ENCODE measurements at regions not wholly inside any gene's neighbourhood (a gene's known extent, or its start where the extent isn't known, plus 50 kb on each side); places are given as distances from the start of the nearest gene placed in this dataset.

- DNase-seq (ENCODE audit: low read depth in 1 of 2, low spot score in 1 of 2), result no peak
Observed at GRCh38 chr2:16080071-16080470, 139.7 kb downstream of the MYCN start.

- no peak for DNase-seq (ENCODE audit: low read depth in 1 of 2, low spot score in 1 of 2)
Observed at GRCh38 chr2:16079637-16080036, 139.3 kb downstream of the MYCN start.

GRCh38 chr2:16077601-16078000 lies 137.3 kb downstream of the MYCN start:
- DNase-seq (ENCODE audit: low read depth in 1 of 2, low spot score in 1 of 2), result no peak

DNA sequence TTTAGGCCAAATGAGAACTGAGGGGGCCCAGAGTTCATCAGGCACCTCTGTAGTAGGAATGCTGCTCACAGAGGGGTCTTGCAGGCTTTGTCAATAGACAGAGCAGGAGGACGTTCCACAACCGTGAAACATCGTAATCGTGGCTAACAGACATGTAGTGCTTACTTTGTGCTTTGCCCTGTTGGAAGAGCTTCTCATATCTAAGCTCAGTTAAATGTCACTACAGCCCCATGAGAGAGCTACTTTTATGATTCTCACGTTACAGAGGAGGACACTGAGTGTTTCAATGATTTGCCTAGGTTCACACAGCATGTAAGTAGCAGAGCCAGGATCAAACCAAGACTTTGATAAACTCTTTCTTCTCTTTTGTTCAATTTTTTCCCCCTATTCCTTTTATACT lies 136.6 kb downstream of the MYCN start:
- no peak for DNase-seq (ENCODE audit: low read depth in 1 of 2, low spot score in 1 of 2)

DNA sequence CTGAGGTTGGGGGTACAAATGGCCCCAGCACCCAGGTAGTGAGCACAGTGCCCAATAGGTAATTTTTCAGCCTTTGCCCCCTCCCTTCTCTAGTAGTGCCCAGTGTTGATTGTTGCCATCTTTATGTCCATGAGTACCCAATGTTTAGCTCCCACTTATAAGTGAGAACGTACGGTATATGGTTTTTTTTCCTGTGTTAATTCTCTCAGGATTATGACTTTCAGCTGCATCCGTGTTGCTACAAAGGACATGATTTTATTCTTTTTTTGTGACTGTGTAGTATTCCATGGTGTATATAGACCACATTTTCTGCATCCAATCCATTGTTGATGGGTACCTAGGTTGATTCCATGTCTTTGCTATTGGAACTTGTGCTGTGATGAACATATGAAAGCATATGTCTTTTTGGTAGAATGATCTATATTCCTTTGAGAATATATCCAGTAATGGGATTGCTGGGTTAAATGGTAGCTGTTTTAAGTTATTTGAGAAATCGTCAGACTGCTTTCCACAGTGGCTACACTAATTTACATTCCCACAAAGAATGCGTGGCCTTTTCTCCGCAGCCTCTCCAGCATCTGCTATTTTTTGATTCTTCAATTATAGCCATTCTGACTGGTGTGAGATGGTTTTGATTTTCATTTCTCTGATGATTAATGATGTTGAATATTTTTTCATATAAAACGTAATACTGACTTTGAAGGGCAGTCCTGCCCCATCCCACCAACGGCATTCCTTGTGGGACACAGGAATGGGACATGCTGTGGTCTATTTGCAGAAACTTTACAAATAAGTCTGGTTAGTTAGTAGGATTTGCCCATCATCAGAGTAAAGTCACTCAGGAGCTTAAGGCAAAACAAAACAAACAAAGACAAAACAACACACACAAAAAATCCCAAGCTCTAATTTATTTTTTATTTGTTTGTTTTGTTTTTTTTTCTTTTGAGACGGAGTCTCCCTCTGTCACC lies 135.0 kb downstream of the MYCN start:
- no peak for DNase-seq (ENCODE audit: low read depth in 1 of 2, low spot score in 1 of 2)

DNA sequence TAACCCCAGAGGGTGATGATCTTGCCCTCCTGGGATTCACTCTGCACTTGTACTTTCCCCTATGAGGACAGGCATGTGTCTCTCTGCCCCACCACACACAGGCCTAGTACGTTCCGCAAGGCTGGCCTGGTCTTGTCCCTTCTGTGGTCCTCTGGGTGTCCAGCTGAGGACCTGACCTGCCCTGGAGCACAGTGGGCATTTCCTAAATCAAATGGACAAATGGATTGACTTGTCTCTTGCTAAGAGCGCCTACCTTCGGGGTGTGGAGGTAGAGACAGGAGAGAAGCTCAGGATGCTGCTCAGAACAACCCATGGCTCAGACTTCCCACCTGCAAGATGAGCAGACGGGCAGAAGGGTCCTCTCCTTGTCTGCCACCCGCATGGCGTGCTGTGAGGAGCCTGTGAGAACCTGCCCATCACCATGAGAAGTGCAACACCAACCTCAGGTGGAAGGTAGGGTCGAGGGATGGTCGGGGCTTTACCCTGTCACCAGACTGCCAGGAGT lies 133.6 kb downstream of the MYCN start:
- DNase-seq (ENCODE audit: low read depth in 1 of 2, low spot score in 1 of 2), result no peak

GRCh38 chr2:16073471-16073870 lies 133.1 kb downstream of the MYCN start:
- DNase-seq (ENCODE audit: low read depth in 1 of 2, low spot score in 1 of 2), result no peak

- no peak for DNase-seq (ENCODE audit: low read depth in 1 of 2, low spot score in 1 of 2)
Observed at GRCh38 chr2:16072638-16073290, 132.4 kb downstream of the MYCN start.

DNA sequence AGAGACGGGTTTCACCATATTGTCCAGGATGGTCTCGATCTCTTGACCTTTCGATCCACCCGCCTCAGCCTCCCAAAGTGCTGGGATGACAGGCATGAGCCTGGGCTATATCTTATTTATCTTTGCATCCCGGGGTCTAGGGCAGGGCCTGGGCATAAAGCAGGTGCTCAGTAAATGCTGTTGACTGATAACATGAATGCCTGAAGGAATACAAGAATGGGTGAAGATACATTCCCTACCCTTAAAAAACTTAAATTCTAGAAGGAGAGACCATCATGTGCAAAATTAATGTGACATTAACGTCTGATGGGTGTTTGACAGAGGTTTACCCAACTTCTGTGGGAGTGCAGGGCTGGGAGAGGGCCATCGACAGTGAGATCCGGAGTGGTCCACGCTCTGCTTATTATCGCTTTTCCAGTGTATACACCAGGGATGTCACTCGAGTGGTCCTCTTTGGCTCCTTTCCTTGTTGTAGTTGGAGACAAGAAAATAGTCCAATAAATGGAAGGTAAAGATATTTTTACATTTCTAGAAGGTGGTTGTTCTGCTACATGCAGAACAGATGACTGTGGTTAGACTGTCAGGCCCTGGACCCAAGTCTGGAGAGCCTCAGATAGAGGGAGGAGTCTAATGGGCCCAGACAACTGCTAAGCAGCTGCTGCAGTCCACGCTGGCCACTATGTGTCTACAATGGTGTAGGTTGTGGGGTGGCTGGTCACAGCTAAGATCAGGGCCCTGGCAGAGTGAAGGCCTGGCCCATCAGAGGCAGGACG lies 131.7 kb downstream of the MYCN start:
- DNase-seq (ENCODE audit: low read depth in 1 of 2, low spot score in 1 of 2), result no peak

GRCh38 chr2:16071039-16071864 lies 130.9 kb downstream of the MYCN start:
- DNase-seq (ENCODE audit: low read depth in 1 of 2, low spot score in 1 of 2), result no peak

DNA sequence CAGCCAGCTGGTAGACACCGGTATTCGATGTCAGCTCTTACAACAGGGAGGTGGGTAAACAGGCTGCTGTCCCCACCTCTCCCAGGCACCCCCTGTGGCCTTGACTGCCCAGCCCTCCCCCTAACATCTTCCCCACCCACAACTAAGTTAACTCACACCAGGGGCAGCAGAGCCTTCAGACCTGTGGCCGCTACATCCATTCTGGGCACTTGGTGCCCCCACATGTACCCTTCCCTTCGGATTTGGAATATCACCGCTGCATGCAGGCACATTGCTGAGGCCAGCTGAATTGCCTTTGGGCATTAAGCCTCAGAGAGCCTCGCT lies 130.3 kb downstream of the MYCN start:
- no peak for DNase-seq (ENCODE audit: low read depth in 1 of 2, low spot score in 1 of 2)

- DNase-seq (ENCODE audit: low read depth in 1 of 2, low spot score in 1 of 2), result no peak
Observed at GRCh38 chr2:16069933-16070647, 129.7 kb downstream of the MYCN start.

DNA sequence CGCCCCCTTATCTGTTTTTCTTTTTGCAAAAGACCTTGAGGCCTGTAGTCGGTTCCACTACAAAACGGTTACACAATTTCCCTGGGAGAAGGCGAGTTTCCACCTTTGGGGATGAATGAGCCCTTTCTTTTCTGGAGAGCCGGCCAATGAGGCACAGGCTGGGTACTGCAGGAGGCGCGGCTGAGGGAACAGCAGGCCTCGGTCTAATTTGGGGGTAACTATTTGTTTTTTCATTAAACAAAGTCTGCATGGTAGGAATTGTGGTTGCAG lies 129.2 kb downstream of the MYCN start:
- DNase-seq (ENCODE audit: low read depth in 1 of 2, low spot score in 1 of 2), result no peak

GRCh38 chr2:16068552-16068940 lies 128.2 kb downstream of the MYCN start:
- DNase-seq (ENCODE audit: low read depth in 1 of 2, low spot score in 1 of 2), result no peak

GRCh38 chr2:16067866-16068551 lies 127.7 kb downstream of the MYCN start:
- no peak for DNase-seq (ENCODE audit: low read depth in 1 of 2, low spot score in 1 of 2)

DNA sequence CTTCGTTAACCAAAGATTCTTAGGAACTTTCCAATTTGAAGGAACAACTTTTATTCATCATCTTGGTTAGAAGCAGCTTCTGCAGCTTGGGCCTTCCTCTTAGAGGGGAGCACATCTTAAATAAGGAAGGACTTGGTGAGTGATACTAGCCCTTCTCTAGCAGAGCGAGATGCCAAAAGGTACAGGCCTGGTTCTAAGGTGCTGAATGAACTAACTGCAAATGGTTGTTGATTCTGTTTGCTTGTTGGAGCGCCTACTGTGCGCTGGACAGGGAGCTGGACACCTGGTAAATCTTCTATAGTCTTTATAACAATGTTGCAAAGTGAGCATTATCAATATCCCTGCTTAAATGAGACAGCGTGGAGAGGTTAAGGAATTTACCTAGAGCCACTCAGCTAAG lies 127.1 kb downstream of the MYCN start:
- DNase-seq (ENCODE audit: low read depth in 1 of 2, low spot score in 1 of 2), result no peak

GRCh38 chr2:16067037-16067406 lies 126.7 kb downstream of the MYCN start:
- DNase-seq (ENCODE audit: low read depth in 1 of 2, low spot score in 1 of 2), result no peak

DNA sequence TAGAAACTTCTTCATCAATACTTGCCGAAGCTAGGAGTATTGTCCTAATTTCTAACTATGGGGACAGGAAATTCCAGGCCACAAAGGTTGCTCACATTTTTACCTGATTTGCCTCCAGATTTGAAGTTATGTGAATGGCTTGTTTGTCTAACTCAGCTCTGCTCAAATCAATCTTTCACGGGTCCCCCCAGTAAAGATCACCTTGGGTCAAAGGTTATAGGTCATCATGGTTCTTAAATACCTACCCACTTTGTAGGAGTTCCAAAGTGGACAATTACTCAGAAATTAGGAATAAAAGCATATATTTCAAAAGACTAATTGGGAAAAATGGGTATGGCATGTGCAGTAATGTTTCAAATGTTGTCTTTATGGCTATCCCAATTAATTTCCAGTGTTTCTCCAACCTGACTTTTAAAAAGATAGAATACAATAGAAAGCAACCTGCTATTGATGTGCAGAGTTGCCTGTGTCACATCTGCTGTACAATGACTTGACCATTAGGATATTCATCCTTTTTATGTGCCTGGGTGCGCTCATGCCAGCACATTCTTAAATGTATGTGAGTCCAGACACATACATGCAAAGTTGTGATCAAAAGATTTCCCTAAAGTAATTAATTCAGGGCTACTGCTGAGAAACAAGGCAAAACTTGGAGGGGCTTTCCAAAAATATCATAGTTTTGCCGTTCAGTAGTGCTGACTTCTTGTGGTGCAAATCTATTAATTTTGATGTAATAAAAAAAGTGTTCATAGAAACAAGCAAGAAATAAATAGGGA lies 126.1 kb downstream of the MYCN start:
- no peak for DNase-seq (ENCODE audit: low read depth in 1 of 2, low spot score in 1 of 2)
